HG02852 (cell line): ENCODE measurements at regions not wholly inside any gene's neighbourhood (a gene's known extent, or its start where the extent isn't known, plus 50 kb on each side); places are given as distances from the start of the nearest gene placed in this dataset.

Experiments used
- ATAC-seq: cut with Tn5 transposase; IDR thresholded peaks from one replicate; pipeline ENCODE4 v1.9.1; 2021; ENCODE audit warnings: mild to moderate bottlenecking, moderate library complexity; ENCODE audit not compliant: unreplicated experiment

DNA sequence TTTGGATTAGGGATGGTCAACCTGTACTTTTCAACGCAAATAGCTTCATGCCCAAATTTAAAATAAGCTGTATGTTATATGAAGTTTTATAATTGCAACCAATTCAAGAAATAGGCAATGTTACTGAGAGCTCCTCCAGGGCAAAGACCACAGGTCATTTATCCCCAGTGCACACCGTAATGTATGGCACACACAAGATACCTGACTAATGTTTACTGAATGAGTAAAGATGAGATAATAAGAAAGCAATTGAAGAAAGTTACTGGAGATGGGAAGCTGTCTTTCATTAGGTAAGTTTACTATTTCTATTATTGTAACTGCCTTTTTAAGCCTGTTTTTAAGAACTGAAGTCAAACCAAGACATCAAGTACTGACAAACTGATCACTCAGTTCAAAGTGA, 184.5 kb upstream of the VRK2 start:
- ATAC-seq: no peak

DNA sequence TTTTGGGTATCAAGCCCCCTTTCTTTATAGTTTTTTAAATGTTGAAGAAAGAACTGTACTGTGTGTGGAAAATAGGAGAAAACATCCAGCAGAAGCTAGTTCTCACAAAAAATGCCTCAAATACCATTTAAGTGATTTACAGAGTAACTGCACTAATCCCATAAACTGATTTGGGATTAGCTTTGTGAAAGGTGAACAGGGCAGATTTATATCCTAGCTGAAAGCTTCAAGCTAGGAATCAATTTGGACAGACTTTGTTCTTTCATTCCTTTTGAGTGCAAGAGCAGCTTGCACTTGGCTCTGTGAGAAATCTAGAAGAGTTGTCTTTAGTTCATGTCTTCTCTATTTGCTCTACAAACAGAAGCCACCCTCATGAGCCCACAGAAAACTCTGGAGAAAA, 183.9 kb upstream of the VRK2 start:
- ATAC-seq: no peak

GRCh38 chr2:57864926-57865325, 181.7 kb upstream of the VRK2 start:
- ATAC-seq: no peak

DNA sequence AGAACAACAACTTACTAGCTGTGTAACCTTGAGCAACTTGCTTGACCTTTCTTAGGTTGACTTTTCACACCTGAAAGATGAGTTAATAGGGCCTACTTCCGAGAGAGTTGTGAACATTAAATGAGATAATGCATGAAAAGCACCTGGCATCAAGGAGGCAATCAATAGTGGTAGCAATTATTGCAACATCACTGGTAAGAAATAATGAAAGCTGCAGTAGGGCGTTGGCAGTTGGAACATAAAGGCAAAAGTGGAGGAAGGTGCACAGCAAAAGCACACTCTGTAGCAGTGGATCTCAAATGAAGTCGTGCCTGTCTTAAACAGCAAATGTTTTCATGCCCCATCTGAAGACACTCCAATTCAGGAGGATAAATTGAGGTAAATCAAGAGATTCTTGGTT, 178.9 kb upstream of the VRK2 start:
- no peak for ATAC-seq

GRCh38 chr2:57868619-57869139, 177.9 kb upstream of the VRK2 start:
- ATAC-seq: no peak

DNA sequence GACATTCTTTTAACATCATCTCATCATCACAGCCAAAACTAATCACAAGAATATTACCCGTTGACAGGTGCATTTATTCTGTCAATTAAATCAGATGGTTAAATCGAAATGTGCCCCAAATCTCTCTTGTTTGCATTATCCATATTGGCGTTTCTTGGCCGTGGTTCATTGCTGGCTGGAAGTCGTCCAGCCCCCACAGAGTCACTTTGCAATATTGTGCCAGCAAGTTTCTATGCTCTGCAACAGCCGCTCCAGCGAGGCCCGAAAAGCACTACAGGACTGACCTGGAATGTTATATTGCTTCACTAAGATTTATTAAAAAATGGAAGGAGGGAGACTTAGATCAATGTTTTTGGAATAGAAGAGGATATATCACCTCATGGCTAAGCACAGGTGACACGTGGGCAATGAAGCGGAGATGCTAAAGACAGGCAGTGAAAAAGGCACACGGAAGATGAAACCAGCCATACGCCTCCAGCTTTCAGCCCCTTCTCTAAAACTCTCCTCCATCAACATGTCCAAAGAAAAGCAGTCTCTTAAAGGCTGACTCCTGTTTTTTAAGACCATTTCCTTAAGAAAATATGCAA, 176.8 kb upstream of the VRK2 start:
- ATAC-seq: no peak

- ATAC-seq: peak; percentile 85
Measured at GRCh38 chr2:57876313-57876712, 170.3 kb upstream of the VRK2 start.

- ATAC-seq: no peak
Measured at GRCh38 chr2:57877811-57878170, 168.8 kb upstream of the VRK2 start.

DNA sequence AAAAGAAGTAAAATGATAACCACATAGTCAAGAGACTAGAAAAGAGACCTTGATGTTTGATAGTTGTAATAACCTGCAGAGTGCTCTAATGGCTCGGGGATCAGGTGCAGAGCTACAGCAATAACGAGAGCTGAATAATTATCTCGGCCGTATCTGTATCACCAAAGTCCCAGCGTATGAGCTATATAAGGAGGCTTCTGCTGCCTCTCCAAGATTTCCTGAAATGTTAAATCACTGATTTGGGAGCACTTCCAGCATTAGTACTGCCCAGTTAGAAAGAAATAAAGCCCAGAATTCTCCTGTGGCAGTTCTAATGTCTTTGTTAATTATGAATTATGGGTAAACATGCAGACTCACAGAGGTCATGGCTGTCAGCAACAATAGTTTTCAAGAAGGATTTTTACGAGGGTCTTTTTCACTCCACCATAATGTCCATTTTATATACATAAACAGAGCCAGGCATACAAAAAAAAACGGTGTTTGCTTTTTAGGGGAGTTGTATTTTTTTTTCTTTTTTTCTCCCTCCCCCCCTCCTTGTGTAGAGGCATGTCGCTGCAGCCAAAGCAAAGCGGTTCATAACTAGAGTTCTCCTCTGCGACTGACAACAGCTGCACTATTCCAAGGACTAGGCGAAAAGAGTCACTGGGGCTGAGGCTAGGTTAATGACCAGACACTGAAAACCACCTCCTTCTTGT, 168.3 kb upstream of the VRK2 start:
- ATAC-seq: no peak

- ATAC-seq: no peak
Measured at GRCh38 chr2:57878866-57879210, 167.8 kb upstream of the VRK2 start.

DNA sequence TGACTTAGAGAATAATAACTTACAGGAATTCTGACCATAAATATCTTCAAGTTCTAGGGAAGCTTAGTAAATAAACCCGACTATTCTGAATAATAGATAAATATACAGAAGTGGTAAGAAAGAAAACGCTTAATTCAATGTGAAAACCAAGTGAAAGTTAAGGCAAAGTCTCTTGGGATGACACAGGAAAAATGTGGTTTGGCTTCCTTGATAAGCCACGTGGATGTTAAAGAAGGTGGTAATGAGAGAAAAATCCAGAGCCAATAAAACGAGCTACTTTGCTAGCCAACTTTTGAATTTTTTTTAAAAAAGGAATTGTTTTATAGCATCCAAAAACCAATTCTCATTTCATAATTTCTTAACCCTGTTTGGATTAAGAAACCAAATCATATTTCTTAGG, 166.2 kb upstream of the VRK2 start:
- ATAC-seq: no peak

- no peak for ATAC-seq
Measured at GRCh38 chr2:57880967-57881366, 165.6 kb upstream of the VRK2 start.

GRCh38 chr2:57881998-57882888, 164.4 kb upstream of the VRK2 start:
- no peak for ATAC-seq

- no peak for ATAC-seq
Measured at GRCh38 chr2:57882895-57883515, 163.6 kb upstream of the VRK2 start.

DNA sequence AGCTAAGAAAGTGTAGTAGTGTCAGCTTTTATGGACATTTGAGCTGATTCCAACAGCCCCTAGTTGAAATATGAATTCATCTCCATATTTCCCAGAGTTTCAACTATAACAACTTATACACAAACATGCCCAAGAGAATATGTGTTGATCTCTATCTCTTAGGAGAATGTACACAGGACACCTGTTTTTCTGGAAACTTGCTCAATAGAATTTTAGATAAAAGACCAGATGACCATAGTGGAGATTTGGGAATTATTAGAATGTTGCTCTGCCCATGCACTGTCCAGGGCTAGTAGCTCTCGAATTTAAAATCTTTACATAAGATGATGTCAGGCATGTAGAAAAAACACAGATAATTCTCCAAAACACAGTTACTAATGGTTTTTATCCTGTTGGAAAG, 162.3 kb upstream of the VRK2 start:
- ATAC-seq: no peak

DNA sequence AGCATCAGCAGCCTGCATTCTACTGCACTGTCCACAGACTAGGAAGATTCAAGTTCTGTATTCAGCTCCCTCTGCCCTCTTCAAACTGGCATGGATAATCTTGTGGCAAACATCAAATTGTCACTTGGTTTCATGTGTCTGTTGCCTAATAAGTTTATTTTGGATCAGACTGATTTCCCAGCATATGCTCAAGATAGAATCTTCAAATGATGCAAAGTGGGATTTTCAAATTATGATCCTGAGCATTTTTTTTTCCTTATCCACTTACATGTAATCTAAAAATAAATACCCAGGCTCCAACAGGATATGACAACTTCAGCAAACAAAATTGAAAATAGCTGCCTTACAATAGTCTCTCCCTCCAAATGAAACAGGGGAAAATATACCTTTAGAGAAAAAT, 160.9 kb upstream of the VRK2 start:
- no peak for ATAC-seq

DNA sequence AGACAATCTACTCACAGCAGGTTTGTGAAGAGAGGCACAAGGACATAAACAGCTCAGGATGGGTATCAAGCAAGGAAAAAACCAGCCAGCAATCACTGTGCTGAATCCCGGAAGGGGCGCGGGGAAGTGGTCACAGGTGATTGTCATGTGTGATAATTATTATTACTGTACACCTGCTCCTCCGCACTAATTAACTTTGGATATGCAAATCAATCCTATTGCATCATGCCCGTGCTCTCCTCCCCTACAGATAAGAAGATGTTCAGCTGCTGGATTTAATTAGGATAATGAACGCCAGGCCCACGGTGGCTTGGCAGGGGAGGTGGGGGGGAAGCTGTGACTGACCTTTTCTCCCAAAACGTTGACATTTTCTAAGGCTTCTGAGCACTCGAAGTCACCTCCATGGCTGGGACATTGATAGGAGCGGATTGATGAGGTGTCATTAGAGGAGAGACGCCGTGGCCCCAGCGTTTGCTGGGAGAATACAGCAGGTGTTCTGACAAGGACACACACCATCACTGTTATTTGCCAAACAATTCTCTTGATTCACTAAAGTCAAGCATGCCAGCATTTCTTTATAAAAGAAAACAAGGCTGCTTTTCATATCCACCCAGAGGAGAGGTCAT, 160.3 kb upstream of the VRK2 start:
- ATAC-seq: no peak

DNA sequence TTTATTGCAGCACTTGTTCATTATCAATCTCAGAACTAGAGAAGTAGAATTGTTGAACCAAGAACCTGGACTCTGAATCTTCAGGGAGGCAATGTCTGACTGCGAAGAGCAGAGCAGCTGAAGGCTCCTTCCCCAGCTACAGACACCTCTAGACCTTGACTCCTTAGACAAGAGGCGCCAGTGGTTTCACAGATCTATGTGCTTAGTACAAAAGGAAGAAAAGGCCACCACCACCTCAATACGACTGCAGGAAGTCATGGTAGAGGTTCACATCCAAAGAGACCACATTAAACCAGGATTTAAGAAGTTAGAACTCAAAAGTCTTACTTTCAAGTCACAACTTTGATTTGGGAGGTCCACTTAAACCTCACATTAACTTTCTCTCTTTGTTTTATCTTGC, 158.1 kb upstream of the VRK2 start:
- ATAC-seq: no peak

GRCh38 chr2:57890464-57890863, 156.1 kb upstream of the VRK2 start:
- ATAC-seq: peak; percentile 41

DNA sequence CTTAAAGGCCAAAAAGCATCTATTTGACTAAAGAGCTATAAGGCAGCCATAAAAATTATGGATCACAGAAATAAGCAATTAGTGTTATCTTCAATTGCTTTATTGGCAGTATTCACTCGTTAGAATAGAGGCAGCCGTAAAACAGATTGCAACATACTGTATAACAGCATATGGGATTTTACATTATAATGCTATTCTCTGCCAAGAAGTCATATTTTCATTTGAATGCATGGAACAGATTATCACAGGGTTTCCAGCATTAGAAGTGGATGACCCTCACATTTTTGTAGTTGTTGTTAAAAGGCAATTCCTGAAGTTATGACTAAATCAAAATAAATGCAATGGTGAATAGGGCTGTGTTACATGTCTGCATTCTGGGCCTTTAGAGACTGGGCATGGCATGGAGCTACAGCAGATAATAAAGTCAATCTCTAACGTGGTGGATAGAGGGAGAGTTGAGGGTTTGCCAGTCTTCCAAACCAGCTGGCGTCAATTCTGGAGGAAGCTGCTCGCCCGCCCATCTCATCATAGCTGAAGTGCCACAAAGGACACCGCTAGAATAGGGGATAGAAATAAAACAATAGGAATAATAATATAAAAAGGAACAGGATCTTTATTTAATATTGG, 155.4 kb upstream of the VRK2 start:
- ATAC-seq: no peak

DNA sequence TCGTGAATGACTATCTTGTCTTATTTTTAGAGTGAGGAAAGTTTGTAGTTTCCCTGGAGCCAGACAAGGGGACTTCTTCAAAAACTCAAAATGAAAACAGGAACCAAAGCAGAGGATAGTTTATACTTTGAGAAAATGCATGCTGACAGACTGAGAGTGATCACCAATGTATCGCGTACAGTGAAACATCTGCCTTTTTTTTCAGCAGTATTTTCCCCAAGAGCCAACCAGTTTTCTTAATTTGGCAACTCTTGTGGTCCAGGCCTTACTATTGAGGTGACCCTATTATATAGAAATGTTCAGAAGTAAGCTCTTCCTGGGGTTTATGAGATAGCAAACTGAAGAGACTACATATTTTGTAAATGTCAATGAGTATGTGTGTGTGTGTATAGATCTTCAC, 153.7 kb upstream of the VRK2 start:
- ATAC-seq: peak; percentile 82
